ENCODE measurements at regions not wholly inside any gene's neighbourhood (a gene's known extent, or its start where the extent isn't known, plus 50 kb on each side); places are given as distances from the start of the nearest gene placed in this dataset.

DNA sequence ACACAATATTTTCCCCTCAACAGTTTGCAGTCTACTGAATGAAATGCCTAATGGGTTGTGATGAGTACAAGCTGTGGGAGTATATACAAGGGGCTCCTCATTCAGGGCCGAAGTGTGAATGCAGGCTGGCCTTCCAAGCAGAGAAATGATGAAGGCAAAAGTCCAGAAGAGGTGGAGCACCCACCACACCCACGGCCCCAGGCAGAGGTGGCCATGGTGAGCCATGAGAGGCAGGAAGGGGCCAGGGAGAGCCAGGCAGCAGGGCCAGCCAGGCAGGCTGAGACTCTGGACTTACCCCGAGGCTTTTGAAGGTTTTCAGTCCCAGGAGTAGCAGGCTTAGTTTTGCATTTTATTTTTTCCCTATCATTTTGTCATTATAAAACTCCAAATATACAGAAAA lies 218.1 kb downstream of the AUH start:
- Mint-ChIP-seq H3K27me3 (no peaks in the 10 kb centered on the region), H3K4me3 (no peak overlapping the region), H3K27ac (no peak overlapping the region), H3K9me3 (peaks cover 0 to 7% (median 0%) of the 10 kb centered on the region in 8 donors), H3K4me1 (peaks cover 9 to 22% (median 11%) of the 10 kb centered on the region in 4 donors), H3K36me3 (peaks cover 0 to 3% of the 10 kb centered on the region in 2 donors)
- CTCF ChIA-PET (ENCODE audit: partially characterized antibody) = no interaction called here
- Histone ChIP-seq H3K4me1 (ENCODE audit: insufficient read depth, low read length) (no peaks in the 10 kb centered on the region), H3K4me3 (ENCODE audit: low read length in 2 of 2) (no peak overlapping the region), H3K9me3 (ENCODE audit: control insufficient read depth in 1 of 2, low read length in 2 of 2) (no peaks in the 10 kb centered on the region), H3K36me3 (ENCODE audit: insufficient read depth, low read length) (no peaks in the 10 kb centered on the region), H3K27ac (ENCODE audit: low read depth, low read length) (no peak overlapping the region), H3K27me3 (ENCODE audit: insufficient read depth, low read length) (no peaks in the 10 kb centered on the region)
- POLR2A ChIA-PET (ENCODE audit: partially characterized antibody) = no interaction called here
- intact Hi-C loops (cut with micrococcal nuclease) = no loop called here
- no peak for DNase-seq

- H3K27me3 ChIP-seq (ENCODE audit: insufficient read depth, low read length) = no peaks in the 10 kb centered on the region
- Mint-ChIP-seq H3K27ac (no peak overlapping the region), H3K9me3 (peaks cover 0 to 9% (median 0%) of the 10 kb centered on the region in 8 donors), H3K4me1 (peaks cover 9 to 22% (median 11%) of the 10 kb centered on the region in 4 donors), H3K27me3 (no peaks in the 10 kb centered on the region), H3K4me3 (no peak overlapping the region), H3K36me3 (peaks cover 0 to 3% of the 10 kb centered on the region in 2 donors)
- H3K4me3 ChIP-seq (ENCODE audit: low read length in 2 of 2) = no peak overlapping the region
- DNase-seq = no peak
- no peaks in the 10 kb centered on the region for H3K4me1 ChIP-seq (ENCODE audit: insufficient read depth, low read length)
- intact Hi-C loops (cut with micrococcal nuclease) = no loop called here
- no peaks in the 10 kb centered on the region for H3K9me3 ChIP-seq (ENCODE audit: control insufficient read depth in 1 of 2, low read length in 2 of 2)
- no peak overlapping the region for H3K27ac ChIP-seq (ENCODE audit: low read depth, low read length)
- H3K36me3 ChIP-seq (ENCODE audit: insufficient read depth, low read length) = no peaks in the 10 kb centered on the region
- ChIA-PET POLR2A (ENCODE audit: partially characterized antibody) (no interaction called here), CTCF (ENCODE audit: partially characterized antibody) (no interaction called here)
These were observed 216.9 kb downstream of the AUH start for GRCh38 chr9:91144769-91145168.

- H3K4me1 Mint-ChIP-seq = peaks cover 10 to 27% (median 14%) of the 10 kb centered on the region in 4 donors
- Histone ChIP-seq H3K9me3 (ENCODE audit: control insufficient read depth in 1 of 2, low read length in 2 of 2) (no peaks in the 10 kb centered on the region), H3K4me3 (ENCODE audit: low read length in 2 of 2) (no peak overlapping the region), H3K4me1 (ENCODE audit: insufficient read depth, low read length) (peaks cover 5% of the 10 kb centered on the region), H3K36me3 (ENCODE audit: insufficient read depth, low read length) (no peaks in the 10 kb centered on the region), H3K27me3 (ENCODE audit: insufficient read depth, low read length) (no peaks in the 10 kb centered on the region), H3K27ac (ENCODE audit: low read depth, low read length) (no peak overlapping the region)
- ChIA-PET CTCF (ENCODE audit: partially characterized antibody) (no interaction called here), POLR2A (ENCODE audit: partially characterized antibody) (no interaction called here)
- intact Hi-C loops (cut with micrococcal nuclease) = no loop called here
- DNase-seq = no peak
- H3K27me3 Mint-ChIP-seq = no peaks in the 10 kb centered on the region
- peaks cover 0 to 9% (median 0%) of the 10 kb centered on the region in 8 donors for H3K9me3 Mint-ChIP-seq
- H3K4me3 Mint-ChIP-seq = no peak overlapping the region
- peaks cover 0 to 3% of the 10 kb centered on the region in 2 donors for H3K36me3 Mint-ChIP-seq
- peak overlapping the region in 1 of 7 donors; percentile 37 for H3K27ac Mint-ChIP-seq
These were observed 216.2 kb downstream of the AUH start for GRCh38 chr9:91145496-91145895.

- H3K9me3 ChIP-seq (ENCODE audit: control insufficient read depth in 1 of 2, low read length in 2 of 2) = no peaks in the 10 kb centered on the region
- Mint-ChIP-seq H3K27me3 (no peaks in the 10 kb centered on the region), H3K4me3 (no peak overlapping the region), H3K4me1 (peaks cover 20 to 37% (median 24%) of the 10 kb centered on the region in 4 donors), H3K27ac (no peak overlapping the region), H3K9me3 (peaks cover 0 to 7% (median 0%) of the 10 kb centered on the region in 8 donors), H3K36me3 (no peaks in the 10 kb centered on the region)
- H3K36me3 ChIP-seq (ENCODE audit: insufficient read depth, low read length) = no peaks in the 10 kb centered on the region
- POLR2A ChIA-PET (ENCODE audit: partially characterized antibody) = interaction anchor here (1.2 kb wide), 1 partner anchor 18 kb away, joined by 3 read pairs; no protein-coding TSS in a partner anchor
- H3K4me1 ChIP-seq (ENCODE audit: insufficient read depth, low read length) = peaks cover 16% of the 10 kb centered on the region
- no peak overlapping the region for H3K4me3 ChIP-seq (ENCODE audit: low read length in 2 of 2)
- no peak overlapping the region for H3K27ac ChIP-seq (ENCODE audit: low read depth, low read length)
- no peaks in the 10 kb centered on the region for H3K27me3 ChIP-seq (ENCODE audit: insufficient read depth, low read length)
- CTCF ChIA-PET (ENCODE audit: partially characterized antibody) = no interaction called here
- no peak for DNase-seq
- intact Hi-C loops (cut with micrococcal nuclease) = no loop called here
These were observed 215.2 kb downstream of the AUH start for GRCh38 chr9:91146391-91147019.

DNA sequence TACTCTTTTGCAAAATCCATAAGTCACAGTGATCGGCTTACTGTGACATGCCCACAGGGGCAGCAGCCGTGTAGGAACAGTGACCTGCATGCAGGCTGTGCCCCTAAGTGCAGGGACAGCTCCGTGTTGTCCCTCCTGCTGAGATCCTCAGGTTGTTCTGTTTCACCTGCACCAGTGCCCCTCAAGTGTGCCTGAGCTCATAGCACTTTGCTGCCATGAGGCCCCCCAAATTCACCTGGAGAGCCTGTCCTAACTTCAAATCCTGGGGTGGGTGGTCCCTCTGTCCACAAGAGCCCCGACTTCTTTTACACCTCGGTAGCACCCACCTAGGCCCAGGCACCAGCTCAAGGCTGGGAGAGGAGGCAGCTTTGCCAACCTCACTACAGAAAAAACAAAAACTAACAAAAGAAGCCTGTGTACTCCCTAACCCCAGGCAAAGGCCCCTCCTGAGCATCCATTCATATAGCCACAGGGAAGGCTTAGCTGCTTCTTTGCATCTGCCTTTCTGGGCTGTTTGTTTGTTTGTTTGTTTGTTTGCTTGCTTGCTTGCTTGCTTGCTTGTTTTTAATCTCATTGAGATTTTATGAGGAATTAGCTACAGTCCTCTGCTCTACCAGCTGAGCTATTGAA lies 214.5 kb downstream of the AUH start:
- intact Hi-C loops (cut with micrococcal nuclease) = no loop called here
- CTCF ChIA-PET (ENCODE audit: partially characterized antibody) = no interaction called here
- peaks cover 25 to 44% (median 30%) of the 10 kb centered on the region in 4 donors for H3K4me1 Mint-ChIP-seq
- Histone ChIP-seq H3K27ac (ENCODE audit: low read depth, low read length) (no peak overlapping the region), H3K4me1 (ENCODE audit: insufficient read depth, low read length) (peaks cover 22% of the 10 kb centered on the region), H3K4me3 (ENCODE audit: low read length in 2 of 2) (no peak overlapping the region), H3K36me3 (ENCODE audit: insufficient read depth, low read length) (no peaks in the 10 kb centered on the region), H3K9me3 (ENCODE audit: control insufficient read depth in 1 of 2, low read length in 2 of 2) (no peaks in the 10 kb centered on the region), H3K27me3 (ENCODE audit: insufficient read depth, low read length) (no peaks in the 10 kb centered on the region)
- no peaks in the 10 kb centered on the region for H3K27me3 Mint-ChIP-seq
- peak overlapping the region in 1 of 7 donors; percentile 20 for H3K27ac Mint-ChIP-seq
- DNase-seq = no peak
- peaks cover 0 to 7% (median 0%) of the 10 kb centered on the region in 8 donors for H3K9me3 Mint-ChIP-seq
- H3K36me3 Mint-ChIP-seq = no peaks in the 10 kb centered on the region
- POLR2A ChIA-PET (ENCODE audit: partially characterized antibody) = interaction anchor here (0.9 to 1.2 kb wide), 2 partner anchors 17 to 45 kb away, joined by 3 read pairs; no protein-coding TSS in a partner anchor
- peak overlapping the region in 1 of 8 donors; percentile 3 for H3K4me3 Mint-ChIP-seq

- Mint-ChIP-seq H3K27ac (peak overlapping the region in 1 of 7 donors; percentile 71), H3K36me3 (no peaks in the 10 kb centered on the region), H3K9me3 (peaks cover 0 to 10% (median 0%) of the 10 kb centered on the region in 8 donors), H3K27me3 (no peaks in the 10 kb centered on the region), H3K4me3 (no peak overlapping the region), H3K4me1 (peaks cover 30 to 53% (median 37%) of the 10 kb centered on the region in 4 donors)
- Histone ChIP-seq H3K27me3 (ENCODE audit: insufficient read depth, low read length) (no peaks in the 10 kb centered on the region), H3K36me3 (ENCODE audit: insufficient read depth, low read length) (no peaks in the 10 kb centered on the region), H3K4me3 (ENCODE audit: low read length in 2 of 2) (no peak overlapping the region), H3K9me3 (ENCODE audit: control insufficient read depth in 1 of 2, low read length in 2 of 2) (no peaks in the 10 kb centered on the region), H3K4me1 (ENCODE audit: insufficient read depth, low read length) (peaks cover 23% of the 10 kb centered on the region), H3K27ac (ENCODE audit: low read depth, low read length) (no peak overlapping the region)
- intact Hi-C loops (cut with micrococcal nuclease) = no loop called here
- CTCF ChIA-PET (ENCODE audit: partially characterized antibody) = no interaction called here
- POLR2A ChIA-PET (ENCODE audit: partially characterized antibody) = no interaction called here
- DNase-seq = no peak
These were observed 213.4 kb downstream of the AUH start for GRCh38 chr9:91148306-91148705.

- no peak for DNase-seq
- Mint-ChIP-seq H3K9me3 (peaks cover 0 to 8% (median 0%) of the 10 kb centered on the region in 8 donors), H3K4me1 (peaks cover 30 to 48% (median 37%) of the 10 kb centered on the region in 4 donors), H3K27ac (peak overlapping the region; percentile 37 to 87 (median 67)), H3K4me3 (peak overlapping the region in 7 of 8 donors; percentile 18 to 74 (median 62)), H3K36me3 (peaks cover 0 to 5% of the 10 kb centered on the region in 2 donors), H3K27me3 (no peaks in the 10 kb centered on the region)
- Histone ChIP-seq H3K4me3 (ENCODE audit: low read length in 2 of 2) (no peak overlapping the region), H3K27ac (ENCODE audit: low read depth, low read length) (no peak overlapping the region), H3K27me3 (ENCODE audit: insufficient read depth, low read length) (no peaks in the 10 kb centered on the region), H3K4me1 (ENCODE audit: insufficient read depth, low read length) (peaks cover 23% of the 10 kb centered on the region), H3K9me3 (ENCODE audit: control insufficient read depth in 1 of 2, low read length in 2 of 2) (no peaks in the 10 kb centered on the region), H3K36me3 (ENCODE audit: insufficient read depth, low read length) (no peaks in the 10 kb centered on the region)
- ChIA-PET POLR2A (ENCODE audit: partially characterized antibody) (interaction anchor here (0.6 to 2.0 kb wide), 6 partner anchors 11 to 50 kb away, joined by 3 to 7 read pairs (median 3); no protein-coding TSS in a partner anchor), CTCF (ENCODE audit: partially characterized antibody) (interaction anchor here (1.4 to 2.6 kb wide), 2 partner anchors 15 to 50 kb away, joined by 4 to 6 read pairs; no protein-coding TSS in a partner anchor)
- intact Hi-C loops (cut with micrococcal nuclease) = loop anchor here (2.0 kb wide), 1 partner anchor 50 kb away; no protein-coding TSS in a partner anchor
These were observed 211.3 kb downstream of the AUH start for GRCh38 chr9:91150273-91150997.
